H9 (cell line): ENCODE measurements at regions not wholly inside any gene's neighbourhood (a gene's known extent, or its start where the extent isn't known, plus 50 kb on each side); places are given as distances from the start of the nearest gene placed in this dataset.

Experiments
- DNase-seq: peaks from one replicate; pipeline ENCODE4 v3.0.0-alpha.2; 2017
- H2AFZ ChIP-seq: one replicate; pipeline ENCODE4 v1.6.1; 2013; ENCODE audit warnings: mild to moderate bottlenecking, low read length, control low read depth, moderate library complexity
- H2AK5ac ChIP-seq: 2 replicates; pipeline ENCODE4 v1.6.1; 2013; ENCODE audit warnings: low read length, control low read depth, mixed read lengths; ENCODE audit not compliant: insufficient read length
- H2BK120ac ChIP-seq: one replicate; pipeline ENCODE4 v1.6.1; 2013; ENCODE audit warnings: low read depth, mild to moderate bottlenecking, low read length, control low read depth, inconsistent platforms; ENCODE audit not compliant: poor library complexity, severe bottlenecking
- H2BK12ac ChIP-seq: 2 replicates; pipeline ENCODE4 v1.6.1; 2013; ENCODE audit warnings: low read length, control low read depth, mixed read lengths, low read depth; ENCODE audit not compliant: insufficient read length
- H2BK15ac ChIP-seq: 2 replicates; pipeline ENCODE4 v1.6.1; 2013; ENCODE audit warnings: low read depth, low read length, control low read depth
- H2BK20ac ChIP-seq: one replicate; pipeline ENCODE4 v1.6.1; 2013; ENCODE audit warnings: low read depth, mild to moderate bottlenecking, low read length, control low read depth, inconsistent platforms; ENCODE audit not compliant: poor library complexity, severe bottlenecking
- H2BK5ac ChIP-seq: 2 replicates; pipeline ENCODE4 v1.6.1; 2013; ENCODE audit warnings: low read length, control low read depth, mixed read lengths; ENCODE audit not compliant: insufficient read length
- H3K14ac ChIP-seq: 2 replicates; pipeline ENCODE4 v1.6.1; 2013; ENCODE audit warnings: low read length, control low read depth; ENCODE audit not compliant: insufficient read depth
- H3K18ac ChIP-seq: 2 replicates; pipeline ENCODE4 v1.6.1; 2013; ENCODE audit warnings: low read depth, mild to moderate bottlenecking, mixed read lengths, low read length, control low read depth; ENCODE audit not compliant: insufficient read length
- H3K23ac ChIP-seq: 2 replicates; pipeline ENCODE4 v1.6.1; 2013; ENCODE audit warnings: low read length, control low read depth, mixed read lengths, low read depth; ENCODE audit not compliant: insufficient read length
- H3K23me2 ChIP-seq: 2 replicates; pipeline ENCODE4 v1.6.1; 2013; ENCODE audit warnings: low read depth, mild to moderate bottlenecking, mixed read lengths, low read length, control low read depth; ENCODE audit not compliant: insufficient read length, poor library complexity, severe bottlenecking
- H3K27ac ChIP-seq: 2 replicates; pipeline ENCODE4 v1.5.1; 2013; ENCODE audit warnings: low read length, control low read depth, mixed read lengths, low read depth; ENCODE audit not compliant: insufficient read length
- H3K27me3 ChIP-seq: 2 replicates; pipeline ENCODE4 v1.6.1; 2013; ENCODE audit warnings: low read length, control low read depth, inconsistent platforms; ENCODE audit not compliant: insufficient read depth
- H3K4ac ChIP-seq: 2 replicates; pipeline ENCODE4 v1.6.1; 2013; ENCODE audit warnings: low read depth, mild to moderate bottlenecking, control low read depth, inconsistent platforms, low read length, moderate library complexity
- H3K4me1 ChIP-seq: 2 replicates; pipeline ENCODE4 v1.6.1; 2013; ENCODE audit warnings: low read length, control low read depth, inconsistent platforms; ENCODE audit not compliant: insufficient read depth
- H3K4me2 ChIP-seq: 2 replicates; pipeline ENCODE4 v1.6.1; 2013; ENCODE audit warnings: low read length, control low read depth, mixed read lengths; ENCODE audit not compliant: insufficient read length, insufficient read depth
- H3K56ac ChIP-seq: 2 replicates; pipeline ENCODE4 v1.6.1; 2013; ENCODE audit warnings: low read depth, mild to moderate bottlenecking, mixed read lengths, low read length, control low read depth; ENCODE audit not compliant: insufficient read length
- H3K79me1 ChIP-seq: 2 replicates; pipeline ENCODE4 v1.6.1; 2013; ENCODE audit warnings: low read depth, mild to moderate bottlenecking, moderate library complexity, low read length, control low read depth, inconsistent platforms; ENCODE audit not compliant: insufficient read depth, poor library complexity, severe bottlenecking
- H3K79me2 ChIP-seq: 2 replicates; pipeline ENCODE4 v1.6.1; 2013; ENCODE audit warnings: low read length, control low read depth, inconsistent platforms; ENCODE audit not compliant: insufficient read depth
- H3K9ac ChIP-seq: 2 replicates; pipeline ENCODE4 v1.6.1; 2013; ENCODE audit warnings: low read length, control low read depth, mixed read lengths; ENCODE audit not compliant: insufficient read length; ENCODE audit errors: extremely low read depth
- H3K9me3 ChIP-seq: one replicate; pipeline ENCODE4 v1.6.1; 2013; ENCODE audit warnings: low read depth, low read length, inconsistent platforms; ENCODE audit not compliant: control insufficient read depth
- H3T11ph ChIP-seq: one replicate; pipeline ENCODE4 v1.6.1; 2013; ENCODE audit warnings: mild to moderate bottlenecking, low read length, control low read depth, inconsistent platforms
- H4K20me1 ChIP-seq: one replicate; pipeline ENCODE4 v1.6.1; 2013; ENCODE audit not compliant: control insufficient read depth, insufficient read length, insufficient read depth
- H4K5ac ChIP-seq: 2 replicates; pipeline ENCODE4 v1.6.1; 2013; ENCODE audit warnings: low read depth, mild to moderate bottlenecking, mixed read lengths, low read length, control low read depth; ENCODE audit not compliant: insufficient read length
- H4K8ac ChIP-seq: replicated peaks from 2 replicates; pipeline ENCODE4 v1.6.1; 2013; ENCODE audit warnings: low read length, control low read depth, mixed read lengths, low read depth; ENCODE audit not compliant: insufficient read length
- H4K91ac ChIP-seq: 2 replicates; pipeline ENCODE4 v1.6.1; 2013; ENCODE audit warnings: low read depth, mild to moderate bottlenecking, moderate library complexity, mixed read lengths, low read length, control low read depth; ENCODE audit not compliant: insufficient read length
- H3K27ac Mint-ChIP-seq, 3 experiments: 2 replicates in 2 of 3; 3 replicates in 1 of 3; pipeline ENCODE4 v1.8.0; 2020 to 2021; ENCODE audit warnings: mixed read lengths in 3 of 3, mild to moderate bottlenecking in 1 of 3, moderate library complexity in 1 of 3
- H3K27me3 Mint-ChIP-seq: 2 replicates; pipeline ENCODE4 v1.8.0; 2021; ENCODE audit warnings: low read depth, mild to moderate bottlenecking, moderate library complexity, mixed read lengths
- H3K36me3 Mint-ChIP-seq, 3 experiments: 2 replicates in 2 of 3; 3 replicates in 1 of 3; pipeline ENCODE4 v1.8.0; 2020 to 2021; ENCODE audit warnings: low read depth in 3 of 3, mixed read lengths in 3 of 3; ENCODE audit not compliant: insufficient read depth in 1 of 3
- H3K4me1 Mint-ChIP-seq, 2 experiments: 2 replicates each; pipeline ENCODE4 v1.8.0; 2020; ENCODE audit warnings: mixed read lengths in 2 of 2
- H3K4me3 Mint-ChIP-seq, 2 experiments: 2 replicates in 1 of 2; 3 replicates in 1 of 2; pipeline ENCODE4 v1.8.0; 2020 to 2021; ENCODE audit warnings: mild to moderate bottlenecking in 2 of 2, mixed read lengths in 2 of 2, moderate library complexity in 1 of 2
- H3K9me3 Mint-ChIP-seq, 2 experiments: 2 replicates in 1 of 2; 3 replicates in 1 of 2; pipeline ENCODE4 v1.8.0; 2020; ENCODE audit warnings: mild to moderate bottlenecking in 2 of 2, mixed read lengths in 2 of 2, moderate library complexity in 1 of 2
- CTCF ChIP-seq: fragments of 200-600 bp; sonication (generic); conservative IDR thresholded peaks from 3 replicates; pipeline ENCODE4 v1.8.0; 2021; ENCODE audit warnings: antibody characterized with exemption, mild to moderate bottlenecking
- WGBS: extraction: QIAGEN DNeasy Blood & Tissue Kit; methylation state at CpG from one replicate; pipeline ENCODE4 v1.1.7; 2013; ENCODE audit warnings: missing lambda C conversion rate, low lambda C conversion rate, mixed read lengths; ENCODE audit not compliant: insufficient read length; ENCODE audit errors: extremely low coverage; 5-methylcytosine and 5-hydroxymethylcytosine counted together

DNA sequence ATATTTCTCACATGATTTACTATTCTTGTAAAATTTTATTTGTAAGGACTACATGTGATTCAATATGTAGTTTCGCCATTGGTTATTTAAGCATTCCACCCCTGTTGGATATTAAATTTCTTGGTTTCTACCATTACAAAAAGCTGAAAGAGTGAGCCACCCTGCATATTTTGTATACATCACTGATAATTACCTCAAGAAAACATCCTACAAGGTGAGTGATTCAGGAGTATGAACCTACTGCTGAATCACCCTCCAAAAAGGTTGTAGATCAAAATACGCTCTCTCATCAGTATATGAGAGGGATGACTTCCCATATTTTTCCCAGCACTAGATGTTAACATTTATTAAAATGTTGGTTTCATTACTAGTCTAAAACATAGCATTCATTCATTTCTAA, 454.3 kb upstream of the WWC1 start:
- no peaks in the 10 kb centered on the region for H3K9me3 ChIP-seq
- no peak for TF ChIP-seq CTCF
- no peak overlapping the region for H2AK5ac ChIP-seq
- peaks cover 19 to 22% of the 10 kb centered on the region in 2 experiments for H3K4me1 Mint-ChIP-seq
- H3K23ac ChIP-seq, result no peak overlapping the region
- H2BK15ac ChIP-seq, result no peak overlapping the region
- no peak overlapping the region for H3T11ph ChIP-seq
- H3K14ac ChIP-seq, result no peak overlapping the region
- no peaks in the 10 kb centered on the region for H3K27me3 ChIP-seq
- no peaks in the 10 kb centered on the region for H3K4me1 ChIP-seq
- no peak for DNase-seq
- H4K20me1 ChIP-seq, result no peaks in the 10 kb centered on the region
- no peak overlapping the region for H3K27ac ChIP-seq
- H3K27me3 Mint-ChIP-seq, result no peaks in the 10 kb centered on the region
- no peak overlapping the region for H3K18ac ChIP-seq
- WGBS, result no CpG with 5 or more reads among the region's 2 CpGs
- H2BK12ac ChIP-seq, result no peak overlapping the region
- no peaks in the 10 kb centered on the region for H3K79me1 ChIP-seq
- no peak overlapping the region for H3K27ac Mint-ChIP-seq
- no peak overlapping the region for H4K91ac ChIP-seq
- no peak overlapping the region for H3K9ac ChIP-seq
- H3K4me3 Mint-ChIP-seq, result no peak overlapping the region
- no peaks in the 10 kb centered on the region for H3K9me3 Mint-ChIP-seq
- no peak overlapping the region for H3K4ac ChIP-seq
- no peaks in the 10 kb centered on the region for H3K23me2 ChIP-seq
- no peaks in the 10 kb centered on the region for H3K79me2 ChIP-seq
- H2BK5ac ChIP-seq, result no peak overlapping the region
- H3K36me3 Mint-ChIP-seq, result peaks cover 0 to 2% (median 0%) of the 10 kb centered on the region in 3 experiments; a peak in 2 of 7 replicates
- no peak overlapping the region for H2BK120ac ChIP-seq
- no peak overlapping the region for H4K8ac ChIP-seq
- no peak overlapping the region for H2AFZ ChIP-seq
- no peak overlapping the region for H2BK20ac ChIP-seq
- H3K4me2 ChIP-seq, result no peak overlapping the region
- H4K5ac ChIP-seq, result no peak overlapping the region
- no peak overlapping the region for H3K56ac ChIP-seq
